Upper lobe of left lung (tissue), 4 donors: ENCODE measurements at regions not wholly inside any gene's neighbourhood (a gene's known extent, or its start where the extent isn't known, plus 50 kb on each side); places are given as distances from the start of the nearest gene placed in this dataset.

Experiments used
- CTCF ChIP-seq, 6 experiments: fragments of 450-650 bp in 4 of 6; fragments of 200-600 bp in 2 of 6; sonication (generic) in 2 of 6; IDR thresholded peaks; one replicate each; pipeline ENCODE4 v1.5.1; 2016 to 2019; ENCODE audit warnings: antibody characterized with exemption in 6 of 6
- POLR2A ChIP-seq, 4 donors: fragments of 450-650 bp; IDR thresholded peaks; one replicate each; pipeline ENCODE4 v1.5.1; 2016 to 2017; ENCODE audit warnings: antibody characterized with exemption in 4 of 4, mild to moderate bottlenecking in 2 of 4
- POLR2AphosphoS5 ChIP-seq, 2 donors: sonication (generic); formaldehyde crosslinking; IDR thresholded peaks; one replicate each; pipeline ENCODE4 v1.5.1; 2017; ENCODE audit warnings: antibody characterized with exemption in 2 of 2

DNA sequence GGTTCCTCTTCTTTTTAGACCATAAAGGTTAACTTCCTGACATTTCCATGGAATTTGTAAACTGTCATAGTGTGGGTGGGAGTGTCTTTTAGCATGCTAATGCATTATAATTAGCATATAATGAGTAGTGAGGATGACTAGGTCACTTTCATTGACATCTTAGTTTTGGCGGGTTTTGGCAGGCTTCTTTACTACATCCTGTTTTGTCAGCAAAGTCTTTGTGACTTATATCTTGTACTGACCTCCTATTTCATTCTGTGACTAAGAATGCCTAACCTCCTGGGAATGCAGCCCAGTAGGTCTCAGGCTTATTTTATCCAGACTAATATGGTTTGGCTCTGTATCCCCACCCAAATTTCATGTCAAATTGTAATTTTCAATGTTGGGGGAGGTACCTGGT, 149.6 kb upstream of the SYNCRIP start:
- no peak for TF ChIP-seq CTCF (IDR thresholded peaks at IDR 0.05)
- no peak for TF ChIP-seq POLR2A (IDR thresholded peaks at IDR 0.05)
- no peak for TF ChIP-seq POLR2AphosphoS5 (IDR thresholded peaks at IDR 0.05)
